ENCODE measurements at regions not wholly inside any gene's neighbourhood (a gene's known extent, or its start where the extent isn't known, plus 50 kb on each side); places are given as distances from the start of the nearest gene placed in this dataset.

GRCh38 chr11:116207019-116207418 is 565.8 kb downstream of the BUD13 start:
- POLR2A ChIA-PET = no interaction called here
- no peak for DNase-seq (ENCODE audit: extremely low spot score)
- no peak for TF ChIP-seq CTCF (IDR thresholded peaks at IDR 0.05; ENCODE audit: control extremely low read depth, extremely low read depth, low read depth, missing control alignments)
- CTCF ChIA-PET = interaction anchor here (2.7 kb wide), 1 partner anchor 10 kb away, joined by 10 read pairs; no protein-coding TSS in a partner anchor

GRCh38 chr11:116202922-116203321 is 569.9 kb downstream of the BUD13 start:
- CTCF ChIA-PET = interaction anchor here (1.0 to 3.7 kb wide), 2 partner anchors 14 to 22 kb away, joined by 3 to 11 read pairs; no protein-coding TSS in a partner anchor
- TF ChIP-seq CTCF (IDR thresholded peaks at IDR 0.05; ENCODE audit: control extremely low read depth, extremely low read depth, low read depth, missing control alignments) = no peak
- POLR2A ChIA-PET = no interaction called here
- no peak for DNase-seq (ENCODE audit: extremely low spot score)

GRCh38 chr11:116200564-116200963 is 572.2 kb downstream of the BUD13 start:
- no peak for TF ChIP-seq CTCF (IDR thresholded peaks at IDR 0.05; ENCODE audit: control extremely low read depth, extremely low read depth, low read depth, missing control alignments)
- DNase-seq (ENCODE audit: extremely low spot score) = no peak
- ChIA-PET POLR2A (no interaction called here), CTCF (no interaction called here)

GRCh38 chr11:116199182-116199581 is 573.6 kb downstream of the BUD13 start:
- ChIA-PET CTCF (no interaction called here), POLR2A (no interaction called here)
- TF ChIP-seq CTCF (IDR thresholded peaks at IDR 0.05; ENCODE audit: control extremely low read depth, extremely low read depth, low read depth, missing control alignments) = no peak
- no peak for DNase-seq (ENCODE audit: extremely low spot score)

GRCh38 chr11:116194156-116194904 is 578.5 kb downstream of the BUD13 start:
- no peak for DNase-seq (ENCODE audit: extremely low spot score)
- ChIA-PET CTCF (no interaction called here), POLR2A (no interaction called here)
- no peak for TF ChIP-seq CTCF (IDR thresholded peaks at IDR 0.05; ENCODE audit: control extremely low read depth, extremely low read depth, low read depth, missing control alignments)

GRCh38 chr11:116193321-116194131 is 579.3 kb downstream of the BUD13 start:
- no peak for DNase-seq (ENCODE audit: extremely low spot score)

More at GRCh38 chr11:116193321-116194131, 579.3 kb downstream of the BUD13 start:
- POLR2A ChIA-PET = no interaction called here
- TF ChIP-seq CTCF (IDR thresholded peaks at IDR 0.05; ENCODE audit: control extremely low read depth, extremely low read depth, low read depth, missing control alignments) = no peak
- CTCF ChIA-PET = no interaction called here

All from GM10248 (cell line).